K562 (cell line): ENCODE measurements at regions not wholly inside any gene's neighbourhood (a gene's known extent, or its start where the extent isn't known, plus 50 kb on each side); places are given as distances from the start of the nearest gene placed in this dataset.

Experiments used
- CHD1 ChIP-seq: fragments of 200-600 bp; sonication (generic); IDR thresholded peaks from one replicate; pipeline ENCODE4 v1.6.1; 2012; ENCODE audit warnings: mild to moderate bottlenecking, moderate library complexity, low read length, inconsistent platforms
- FIP1L1 ChIP-seq: fragments of 200-400 bp; formaldehyde crosslinking; IDR thresholded peaks from 2 replicates; pipeline ENCODE4 v1.6.1; 2018; ENCODE audit warnings: mild to moderate bottlenecking, low read depth, low read length; ENCODE audit not compliant: poor library complexity, severe bottlenecking
- GTF2F1 ChIP-seq: IDR thresholded peaks from 2 replicates; pipeline ENCODE4 v1.6.1; 2011; ENCODE audit warnings: low read depth, low read length, improper control_type of control experiment
- IRF2 ChIP-seq: sonication (generic); formaldehyde crosslinking; IDR thresholded peaks from 2 replicates; pipeline ENCODE4 v1.8.1; 2022; ENCODE audit warnings: mild to moderate bottlenecking, missing genetic modification reagents
- JUNB ChIP-seq: fragments of 450-650 bp; formaldehyde crosslinking; conservative IDR thresholded peaks from 2 replicates; pipeline ENCODE4 v1.4.0; 2020; ENCODE audit warnings: mild to moderate bottlenecking
- MCM7 ChIP-seq, 2 experiments: fragments of 450-650 bp; IDR thresholded peaks; 2 replicates each; pipeline ENCODE4 v1.6.1; 2016 to 2018
- PCBP1 ChIP-seq: fragments of 200-400 bp; formaldehyde crosslinking; IDR thresholded peaks from 2 replicates; pipeline ENCODE4 v1.6.1; 2018; ENCODE audit warnings: mild to moderate bottlenecking, low read depth, low read length; ENCODE audit not compliant: poor library complexity, severe bottlenecking
- ZC3H8 ChIP-seq: fragments of 450-650 bp; IDR thresholded peaks from 2 replicates; pipeline ENCODE4 v1.6.1; 2017
- ZNF354B ChIP-seq: fragments of 250-450 bp; sonication (Bioruptor Pico); IDR thresholded peaks from 2 replicates; pipeline ENCODE4 v1.4.0; 2020
- ZNF830 ChIP-seq: fragments of 250-450 bp; sonication (Bioruptor Pico); IDR thresholded peaks from 2 replicates; pipeline ENCODE4 v1.5.0; 2021; ENCODE audit warnings: mild to moderate bottlenecking
- TF ChIP-seq, protein P1 (sequence below), 2 experiments: fragments of 450-650 bp in 1 of 2; sonication (generic) in 1 of 2; formaldehyde crosslinking in 1 of 2; IDR thresholded peaks; 2 replicates each; pipeline versions ENCODE4 v1.7.1 to v1.9.0; 2016 to 2022; ENCODE audit warnings: inconsistent platforms in 1 of 2, mild to moderate bottlenecking in 1 of 2, missing genetic modification reagents in 1 of 2
- TF ChIP-seq, protein P2 (sequence below): sonication (generic); formaldehyde crosslinking; IDR thresholded peaks from 2 replicates; pipeline ENCODE4 v1.9.0; 2022; ENCODE audit warnings: mild to moderate bottlenecking, missing genetic modification reagents
- TF ChIP-seq, protein P3 (sequence below): fragments of 250-450 bp; sonication (Bioruptor Pico); IDR thresholded peaks from 2 replicates; pipeline ENCODE4 v1.8.0; 2022; ENCODE audit warnings: inconsistent platforms
- TF ChIP-seq, protein P4 (sequence below): sonication (generic); IDR thresholded peaks from 2 replicates; pipeline ENCODE4 v1.6.1; 2016

DNA sequence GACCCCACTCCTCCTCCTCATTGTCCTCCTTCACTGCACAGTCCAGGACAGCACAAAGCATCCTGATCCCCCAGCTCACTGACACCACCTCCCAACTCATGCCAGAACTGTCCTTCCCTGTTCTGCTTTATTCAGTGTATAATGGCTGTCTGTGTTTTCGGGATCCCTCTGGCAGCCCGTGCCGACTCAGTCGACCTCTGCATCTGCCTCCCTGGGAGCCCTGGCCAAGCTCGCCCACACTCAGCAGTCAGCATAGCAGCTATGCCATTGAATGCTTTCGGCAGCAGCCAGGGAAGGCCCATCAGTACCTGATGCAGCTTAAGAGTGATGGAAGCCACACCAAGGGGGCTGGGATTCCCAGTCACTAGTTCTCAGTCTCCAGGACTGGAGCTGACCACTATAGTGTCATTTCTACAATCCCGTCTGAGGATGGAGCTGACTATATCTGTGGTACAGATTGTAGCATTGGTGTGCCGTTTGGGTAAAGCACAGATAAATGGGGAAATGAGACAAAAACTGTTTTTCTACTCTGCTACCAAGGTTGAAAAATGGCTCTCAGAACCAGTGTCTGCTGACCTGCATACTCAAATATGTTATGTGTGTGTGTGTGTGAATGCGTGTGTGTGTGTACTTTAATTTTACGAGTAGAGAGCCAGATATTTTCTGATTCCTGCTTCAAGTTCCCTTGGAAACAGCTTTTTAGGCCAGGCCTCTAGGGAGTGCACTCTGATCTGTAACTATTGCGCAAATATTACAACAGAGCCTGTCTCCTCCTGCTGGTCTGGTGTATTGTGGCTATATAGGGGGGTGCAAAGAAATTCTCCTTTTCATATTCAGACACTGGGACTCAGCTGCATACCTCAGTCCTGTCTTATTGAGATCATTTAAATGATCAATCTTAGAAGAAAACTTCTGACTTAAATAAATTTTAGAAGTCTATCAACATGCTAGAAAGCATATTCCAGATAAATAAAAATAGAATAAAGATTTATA lies 78.8 kb upstream of the TOP3B start (continued):
- TF ChIP-seq, protein P1, sequence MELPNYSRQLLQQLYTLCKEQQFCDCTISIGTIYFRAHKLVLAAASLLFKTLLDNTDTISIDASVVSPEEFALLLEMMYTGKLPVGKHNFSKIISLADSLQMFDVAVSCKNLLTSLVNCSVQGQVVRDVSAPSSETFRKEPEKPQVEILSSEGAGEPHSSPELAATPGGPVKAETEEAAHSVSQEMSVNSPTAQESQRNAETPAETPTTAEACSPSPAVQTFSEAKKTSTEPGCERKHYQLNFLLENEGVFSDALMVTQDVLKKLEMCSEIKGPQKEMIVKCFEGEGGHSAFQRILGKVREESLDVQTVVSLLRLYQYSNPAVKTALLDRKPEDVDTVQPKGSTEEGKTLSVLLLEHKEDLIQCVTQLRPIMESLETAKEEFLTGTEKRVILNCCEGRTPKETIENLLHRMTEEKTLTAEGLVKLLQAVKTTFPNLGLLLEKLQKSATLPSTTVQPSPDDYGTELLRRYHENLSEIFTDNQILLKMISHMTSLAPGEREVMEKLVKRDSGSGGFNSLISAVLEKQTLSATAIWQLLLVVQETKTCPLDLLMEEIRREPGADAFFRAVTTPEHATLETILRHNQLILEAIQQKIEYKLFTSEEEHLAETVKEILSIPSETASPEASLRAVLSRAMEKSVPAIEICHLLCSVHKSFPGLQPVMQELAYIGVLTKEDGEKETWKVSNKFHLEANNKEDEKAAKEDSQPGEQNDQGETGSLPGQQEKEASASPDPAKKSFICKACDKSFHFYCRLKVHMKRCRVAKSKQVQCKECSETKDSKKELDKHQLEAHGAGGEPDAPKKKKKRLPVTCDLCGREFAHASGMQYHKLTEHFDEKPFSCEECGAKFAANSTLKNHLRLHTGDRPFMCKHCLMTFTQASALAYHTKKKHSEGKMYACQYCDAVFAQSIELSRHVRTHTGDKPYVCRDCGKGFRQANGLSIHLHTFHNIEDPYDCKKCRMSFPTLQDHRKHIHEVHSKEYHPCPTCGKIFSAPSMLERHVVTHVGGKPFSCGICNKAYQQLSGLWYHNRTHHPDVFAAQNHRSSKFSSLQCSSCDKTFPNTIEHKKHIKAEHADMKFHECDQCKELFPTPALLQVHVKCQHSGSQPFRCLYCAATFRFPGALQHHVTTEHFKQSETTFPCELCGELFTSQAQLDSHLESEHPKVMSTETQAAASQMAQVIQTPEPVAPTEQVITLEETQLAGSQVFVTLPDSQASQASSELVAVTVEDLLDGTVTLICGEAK (IDR thresholded peaks at IDR 0.05), result no peak
- TF ChIP-seq, protein P1 (CRISPR knock-in tag; IDR thresholded peaks at IDR 0.05), result 0 out of 2 replicates have a peak, but pooled peaks have one; percentile 0
- TF ChIP-seq ZNF354B (no peak), MCM7 (IDR thresholded peaks at IDR 0.05) (no peak), FIP1L1 (no peak), ZC3H8 (no peak), JUNB (CRISPR knock-in tag) (peak; percentile 54; the same call in 1 of the 2 replicates), ZNF830 (CRISPR knock-in tag) (0 out of 2 replicates have a peak, but pooled peaks have one; percentile 79), PCBP1 (no peak), CHD1 (no peak), IRF2 (CRISPR knock-in tag) (peak; percentile 6), GTF2F1 (no peak)
- TF ChIP-seq, protein P2, sequence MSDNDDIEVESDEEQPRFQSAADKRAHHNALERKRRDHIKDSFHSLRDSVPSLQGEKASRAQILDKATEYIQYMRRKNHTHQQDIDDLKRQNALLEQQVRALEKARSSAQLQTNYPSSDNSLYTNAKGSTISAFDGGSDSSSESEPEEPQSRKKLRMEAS, result no peak; the same call in 1 of the 2 replicates
- TF ChIP-seq, protein P3, sequence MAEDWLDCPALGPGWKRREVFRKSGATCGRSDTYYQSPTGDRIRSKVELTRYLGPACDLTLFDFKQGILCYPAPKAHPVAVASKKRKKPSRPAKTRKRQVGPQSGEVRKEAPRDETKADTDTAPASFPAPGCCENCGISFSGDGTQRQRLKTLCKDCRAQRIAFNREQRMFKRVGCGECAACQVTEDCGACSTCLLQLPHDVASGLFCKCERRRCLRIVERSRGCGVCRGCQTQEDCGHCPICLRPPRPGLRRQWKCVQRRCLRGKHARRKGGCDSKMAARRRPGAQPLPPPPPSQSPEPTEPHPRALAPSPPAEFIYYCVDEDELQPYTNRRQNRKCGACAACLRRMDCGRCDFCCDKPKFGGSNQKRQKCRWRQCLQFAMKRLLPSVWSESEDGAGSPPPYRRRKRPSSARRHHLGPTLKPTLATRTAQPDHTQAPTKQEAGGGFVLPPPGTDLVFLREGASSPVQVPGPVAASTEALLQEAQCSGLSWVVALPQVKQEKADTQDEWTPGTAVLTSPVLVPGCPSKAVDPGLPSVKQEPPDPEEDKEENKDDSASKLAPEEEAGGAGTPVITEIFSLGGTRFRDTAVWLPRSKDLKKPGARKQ (CRISPR knock-in tag), result no peak
- TF ChIP-seq, protein P4, sequence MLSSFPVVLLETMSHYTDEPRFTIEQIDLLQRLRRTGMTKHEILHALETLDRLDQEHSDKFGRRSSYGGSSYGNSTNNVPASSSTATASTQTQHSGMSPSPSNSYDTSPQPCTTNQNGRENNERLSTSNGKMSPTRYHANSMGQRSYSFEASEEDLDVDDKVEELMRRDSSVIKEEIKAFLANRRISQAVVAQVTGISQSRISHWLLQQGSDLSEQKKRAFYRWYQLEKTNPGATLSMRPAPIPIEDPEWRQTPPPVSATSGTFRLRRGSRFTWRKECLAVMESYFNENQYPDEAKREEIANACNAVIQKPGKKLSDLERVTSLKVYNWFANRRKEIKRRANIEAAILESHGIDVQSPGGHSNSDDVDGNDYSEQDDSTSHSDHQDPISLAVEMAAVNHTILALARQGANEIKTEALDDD, result no peak
